ENCODE measurements at regions not wholly inside any gene's neighbourhood (a gene's known extent, or its start where the extent isn't known, plus 50 kb on each side); places are given as distances from the start of the nearest gene placed in this dataset.

- TF ChIP-seq CTCF (conservative IDR thresholded peaks at IDR 0.05), result no peak
- TF ChIP-seq EZH2 (IDR thresholded peaks at IDR 0.05; ENCODE audit: low read depth), result no peak
Observed at GRCh38 chr5:160496334-160496733, 74.7 kb downstream of the PTTG1 start.
